Ovary (tissue), 3 donors: ENCODE measurements at regions not wholly inside any gene's neighbourhood (a gene's known extent, or its start where the extent isn't known, plus 50 kb on each side); places are given as distances from the start of the nearest gene placed in this dataset.

Experiments used
- POLR2A ChIP-seq: fragments of 450-650 bp; IDR thresholded peaks from one replicate; pipeline ENCODE4 v1.6.1; 2017; ENCODE audit warnings: antibody characterized with exemption, mild to moderate bottlenecking, moderate library complexity
- TF ChIP-seq, protein P1 (sequence below), 3 donors: fragments of 450-650 bp in 2 of 3; fragments of 200-600 bp in 1 of 3; IDR thresholded peaks; one replicate each; pipeline versions ENCODE4 v1.5.1 to v1.8.0; 2016 to 2022; ENCODE audit warnings: antibody characterized with exemption in 3 of 3, mild to moderate bottlenecking in 1 of 3
- donor health status: DM: no; HTN: no; CAD: no.

DNA sequence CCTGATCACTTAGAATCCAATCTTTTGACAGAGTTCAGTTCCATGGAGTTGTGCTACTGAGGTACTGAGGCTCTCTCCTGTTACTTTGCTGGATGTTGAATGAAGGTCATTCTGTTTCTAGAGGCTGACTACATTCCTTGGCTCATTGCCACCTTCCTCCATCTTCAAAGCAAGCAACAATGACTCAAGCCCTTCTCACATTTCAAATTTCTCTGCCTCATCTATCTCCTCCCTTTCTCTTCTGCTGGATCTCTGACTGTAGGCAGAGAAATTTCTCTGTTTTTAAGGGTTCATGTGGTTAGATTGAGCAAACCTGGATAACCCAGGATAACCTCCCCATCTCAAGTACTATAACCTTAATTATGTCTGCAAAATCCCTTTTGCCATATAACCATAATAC lies 775.4 kb downstream of the STPG2 start:
- TF ChIP-seq, protein P1, sequence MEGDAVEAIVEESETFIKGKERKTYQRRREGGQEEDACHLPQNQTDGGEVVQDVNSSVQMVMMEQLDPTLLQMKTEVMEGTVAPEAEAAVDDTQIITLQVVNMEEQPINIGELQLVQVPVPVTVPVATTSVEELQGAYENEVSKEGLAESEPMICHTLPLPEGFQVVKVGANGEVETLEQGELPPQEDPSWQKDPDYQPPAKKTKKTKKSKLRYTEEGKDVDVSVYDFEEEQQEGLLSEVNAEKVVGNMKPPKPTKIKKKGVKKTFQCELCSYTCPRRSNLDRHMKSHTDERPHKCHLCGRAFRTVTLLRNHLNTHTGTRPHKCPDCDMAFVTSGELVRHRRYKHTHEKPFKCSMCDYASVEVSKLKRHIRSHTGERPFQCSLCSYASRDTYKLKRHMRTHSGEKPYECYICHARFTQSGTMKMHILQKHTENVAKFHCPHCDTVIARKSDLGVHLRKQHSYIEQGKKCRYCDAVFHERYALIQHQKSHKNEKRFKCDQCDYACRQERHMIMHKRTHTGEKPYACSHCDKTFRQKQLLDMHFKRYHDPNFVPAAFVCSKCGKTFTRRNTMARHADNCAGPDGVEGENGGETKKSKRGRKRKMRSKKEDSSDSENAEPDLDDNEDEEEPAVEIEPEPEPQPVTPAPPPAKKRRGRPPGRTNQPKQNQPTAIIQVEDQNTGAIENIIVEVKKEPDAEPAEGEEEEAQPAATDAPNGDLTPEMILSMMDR (IDR thresholded peaks at IDR 0.05), result no peak
- no peak for TF ChIP-seq POLR2A
